ENCODE measurements at regions not wholly inside any gene's neighbourhood (a gene's known extent, or its start where the extent isn't known, plus 50 kb on each side); places are given as distances from the start of the nearest gene placed in this dataset.

DNA sequence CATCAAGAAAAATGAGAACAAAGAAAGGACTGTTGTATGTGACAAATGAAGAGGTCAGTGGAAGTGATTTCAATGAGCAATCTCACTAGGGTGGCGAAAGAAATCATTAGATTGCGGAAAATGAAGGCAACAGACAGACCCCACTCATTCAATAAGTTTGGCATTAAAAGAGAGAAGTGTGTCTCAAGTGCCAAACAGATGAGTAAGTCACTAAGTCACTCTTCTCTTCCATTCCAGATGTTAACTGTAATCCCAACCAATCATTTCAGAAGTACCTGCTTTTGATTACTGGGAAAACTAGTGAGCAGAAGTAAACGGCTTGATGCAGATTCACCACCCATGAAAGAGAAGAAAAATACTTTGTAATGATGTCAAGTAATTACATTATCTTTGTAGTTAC, 144.3 kb upstream of the PRMT6 start:
- TF ChIP-seq CTCF (IDR thresholded peaks at IDR 0.05) (no peak), POLR2A (IDR thresholded peaks at IDR 0.05) (no peak)
